ENCODE measurements at regions not wholly inside any gene's neighbourhood (a gene's known extent, or its start where the extent isn't known, plus 50 kb on each side); places are given as distances from the start of the nearest gene placed in this dataset.

- no peak for TF ChIP-seq ZNF609 (CRISPR knock-in tag; IDR thresholded peaks at IDR 0.05; ENCODE audit: borderline replicate concordance)
Measured at GRCh38 chr4:12270546-12270945, 841.9 kb upstream of the HS3ST1 start (continued).

GRCh38 chr4:12265554-12265953 lies 836.9 kb upstream of the HS3ST1 start:
- ATAC-seq (no peak), DNase-seq (ENCODE audit: extremely low read depth in 1 of 4, low spot score in 3 of 4) (no peak), FAIRE-seq (no peak)
- in situ Hi-C loops (cut with MboI) (no loop called here), intact Hi-C loops (cut with micrococcal nuclease) (no loop called here)
- Histone ChIP-seq H3K27ac (ENCODE audit: extremely low read depth, low read depth, low read length) (no peak overlapping the region), H4K20me1 (replicated peaks; ENCODE audit: control insufficient read depth, insufficient read depth, low read length) (no peaks in the 10 kb centered on the region), H2AFZ (ENCODE audit: low read depth, low read length) (no peak overlapping the region), H3K36me3 (ENCODE audit: control insufficient read depth, insufficient read depth, low read length) (no peaks in the 10 kb centered on the region), H3K27me3 (ENCODE audit: control insufficient read depth in 2 of 2, insufficient read depth in 2 of 2, low read length in 2 of 2) (no peaks in the 10 kb centered on the region), H3K9me1 (ENCODE audit: control insufficient read depth, insufficient read depth, low read length) (no peaks in the 10 kb centered on the region), H3K9me3 (replicated peaks; ENCODE audit: control insufficient read depth, insufficient read depth, low read depth, low read length) (no peaks in the 10 kb centered on the region), H3K9ac (ENCODE audit: insufficient read depth in 1 of 2, low read depth in 2 of 2, low read length in 2 of 2) (no peak overlapping the region), H3K4me3 (no peak overlapping the region), H3K4me2 (ENCODE audit: insufficient read depth, low read length) (no peak overlapping the region), H3K79me2 (ENCODE audit: control insufficient read depth, insufficient read depth, low read length) (no peaks in the 10 kb centered on the region), H3K4me1 (replicated peaks in 1 of 2; ENCODE audit: control insufficient read depth in 2 of 2, insufficient read depth in 2 of 2, low read length in 2 of 2) (no peaks in the 10 kb centered on the region)
- WGBS (ENCODE audit: insufficient coverage, low coverage, missing lambda C conversion rate) = 0% methylated on average over 2 of the region's 2 CpGs
- ChIA-PET CTCF (ENCODE audit: low intra/inter-chr PET ratio) (no interaction called here), POLR2A (no interaction called here)
- TF ChIP-seq NR2C1 (IDR thresholded peaks at IDR 0.05) (no peak), NR2C1 (tag; IDR thresholded peaks at IDR 0.05) (no peak), SMAD1 (IDR thresholded peaks at IDR 0.05; ENCODE audit: low read depth, low read length, partially characterized antibody) (no peak), JUND (IDR thresholded peaks at IDR 0.05; ENCODE audit: borderline replicate concordance, low read depth, low read length) (no peak), JUND (tag; IDR thresholded peaks at IDR 0.05; ENCODE audit: borderline replicate concordance, low read depth, low read length) (no peak), KAT8 (IDR thresholded peaks at IDR 0.05; ENCODE audit: low read depth) (no peak), TAF15 (IDR thresholded peaks at IDR 0.05; ENCODE audit: low read depth, low read length) (no peak), PCBP2 (IDR thresholded peaks at IDR 0.05; ENCODE audit: low read depth, low read length, poor library complexity, severe bottlenecking) (peak; percentile 44), ZNF77 (CRISPR knock-in tag; IDR thresholded peaks at IDR 0.05) (no peak), HNRNPK (IDR thresholded peaks at IDR 0.05; ENCODE audit: low read depth, low read length, poor library complexity, severe bottlenecking) (peak; percentile 92), NCOA4 (IDR thresholded peaks at IDR 0.05; ENCODE audit: partially characterized antibody) (no peak), GATAD2B (IDR thresholded peaks at IDR 0.05; ENCODE audit: borderline replicate concordance) (no peak)
- no TSS peak for BruUV-seq (replicated peaks)

All from K562 (cell line).